Psoas muscle (tissue), 7 donors: ENCODE measurements at regions not wholly inside any gene's neighbourhood (a gene's known extent, or its start where the extent isn't known, plus 50 kb on each side); places are given as distances from the start of the nearest gene placed in this dataset.
"Not testable (repeated sequence)": the region's sequence is repeated elsewhere in the genome, so short reads cannot be mapped to it uniquely, and the experiment has no call there.

ENCODE experiments used
- ATAC-seq, 4 donors: fragments of 200-7000 bp; cut with Tn5 transposase; one replicate each; pipeline ENCODE4 v1.9.1; 2020; ENCODE audit warnings: moderate library complexity in 3 of 4, mild to moderate bottlenecking in 2 of 4
- DNase-seq, 2 donors: peaks; one replicate each; pipeline ENCODE4 v3.0.0-alpha.2; 2020
- H3K27ac ChIP-seq: fragments of 200-600 bp; one replicate; pipeline ENCODE4 v1.8.0; 2022
- H3K27me3 ChIP-seq, 3 donors: fragments of 200-600 bp in 1 of 3; one replicate each; pipeline versions ENCODE4 v1.6.1 to v1.8.0; 2013 to 2022; ENCODE audit warnings: low read length in 2 of 3, mild to moderate bottlenecking in 2 of 3, moderate library complexity in 1 of 3; ENCODE audit not compliant: insufficient read depth in 3 of 3
- H3K36me3 ChIP-seq, 2 donors: fragments of 200-600 bp in 1 of 2; one replicate each; pipeline versions ENCODE4 v1.6.1 to v1.8.0; 2013 to 2022; ENCODE audit warnings: low read depth in 1 of 2, mild to moderate bottlenecking in 1 of 2, moderate library complexity in 1 of 2; ENCODE audit not compliant: insufficient read depth in 1 of 2
- H3K4me1 ChIP-seq: fragments of 200-600 bp; one replicate; pipeline ENCODE4 v1.8.0; 2022
- H3K4me3 ChIP-seq: fragments of 200-600 bp; one replicate; pipeline ENCODE4 v1.8.0; 2022; ENCODE audit warnings: mild to moderate bottlenecking
- H3K9me3 ChIP-seq: fragments of 200-600 bp; one replicate; pipeline ENCODE4 v1.8.0; 2022
- CTCF ChIP-seq: fragments of 200-600 bp; IDR thresholded peaks from one replicate; pipeline ENCODE4 v1.8.0; 2022; ENCODE audit warnings: antibody characterized with exemption
- WGBS, 3 donors: extraction: QIAGEN DNeasy Blood & Tissue Kit; methylation state at CpG; one replicate each; pipeline versions ENCODE4 v1.1.6 to v1.1.7; 2013; 5-methylcytosine and 5-hydroxymethylcytosine counted together
- intact Hi-C, 2 donors: fragments of 100-400 bp; cut with DNase I; formaldehyde crosslinking; loops; one replicate each; pipeline versions ENCODE4 v1.11.0 to v1.14.2; 2022
- donor health status: healthy with polysubstance abuse.
- donor health status: DM: no; HTN: no; CAD: no; lungs with moderate emphysema.
- donor health status: Bipolar disorder and iron deficiency.
- donor health status: healthy.
- donor health status: DM: yes; HTN: yes; CAD: no.
- donor health status: DM: no; HTN: no; CAD: no.
- donor health status: DM: yes; HTN: yes; CAD: no.

GRCh38 chr12:47409310-47409987, 296.4 kb downstream of the RPAP3 start:
- no peak overlapping the region for H3K27ac ChIP-seq

GRCh38 chr12:47408171-47408871, 297.5 kb downstream of the RPAP3 start:
- H3K27me3 ChIP-seq: no peaks in the 10 kb centered on the region
- H3K4me3 ChIP-seq: no peak overlapping the region
- ATAC-seq: no peak
- WGBS, 3 donors: 71 to 83% (median 77%) methylated on average over 2 of the region's 2 CpGs
- no peak overlapping the region for H3K27ac ChIP-seq
- TF ChIP-seq CTCF: no peak
- H3K36me3 ChIP-seq: no peaks in the 10 kb centered on the region
- peaks cover 7% of the 10 kb centered on the region for H3K4me1 ChIP-seq
- DNase-seq: no peak
- intact Hi-C loops: loop anchor here in 1 of 2 donors (10.0 kb wide), 1 partner anchor 374 kb away; no protein-coding TSS in a partner anchor
- no peaks in the 10 kb centered on the region for H3K9me3 ChIP-seq

More at GRCh38 chr12:47409310-47409987, 296.4 kb downstream of the RPAP3 start:
- Histone ChIP-seq H3K4me1 (peaks cover 7% of the 10 kb centered on the region), H3K27me3 (no peaks in the 10 kb centered on the region), H3K4me3 (no peak overlapping the region), H3K36me3 (no peaks in the 10 kb centered on the region), H3K9me3 (no peaks in the 10 kb centered on the region)
- no peak for TF ChIP-seq CTCF
- 48 to 68% (median 51%) methylated on average over 4 of the region's 4 CpGs for WGBS, 3 donors
- no peak for ATAC-seq
- no peak for DNase-seq
- intact Hi-C loops: loop anchor here in 1 of 2 donors (10.0 kb wide), 1 partner anchor 375 kb away; no protein-coding TSS in a partner anchor

- DNase-seq (no peak), ATAC-seq (no peak)
- no peak overlapping the region for H3K27ac ChIP-seq
- H3K9me3 ChIP-seq: no peaks in the 10 kb centered on the region
- H3K4me1 ChIP-seq: peaks cover 7% of the 10 kb centered on the region
- intact Hi-C loops: loop anchor here in 1 of 2 donors (10.0 kb wide), 1 partner anchor 373 kb away; no protein-coding TSS in a partner anchor
- H3K27me3 ChIP-seq: no peaks in the 10 kb centered on the region
- no peak overlapping the region for H3K4me3 ChIP-seq
- no peaks in the 10 kb centered on the region for H3K36me3 ChIP-seq
- TF ChIP-seq CTCF: no peak
- 21 to 34% (median 33%) methylated on average over 5 of the region's 5 CpGs for WGBS, 3 donors
Observed at GRCh38 chr12:47407463-47408129, 298.2 kb downstream of the RPAP3 start.

DNA sequence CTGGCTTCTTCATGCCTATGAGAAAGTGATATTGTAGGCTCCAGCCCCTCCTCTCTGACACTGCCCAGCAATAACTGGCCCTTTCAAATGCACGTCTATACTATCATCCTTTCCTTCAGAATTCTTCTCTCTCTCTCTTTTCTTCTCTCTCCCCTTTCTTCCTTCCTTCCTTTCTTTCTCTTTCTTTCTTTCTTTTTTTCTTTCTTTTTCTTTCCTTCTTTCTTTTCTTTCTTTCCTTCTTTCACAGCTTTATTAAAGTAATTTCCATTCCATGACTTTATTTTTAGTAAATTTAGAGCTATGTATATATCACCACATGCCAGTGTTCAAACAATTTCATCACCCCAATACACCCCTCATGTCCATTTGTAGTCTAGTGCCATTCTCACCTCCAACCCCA, 302.1 kb downstream of the RPAP3 start:
- H3K27me3 ChIP-seq: no peaks in the 10 kb centered on the region
- no peak overlapping the region for H3K27ac ChIP-seq
- WGBS, 3 donors: 72 to 80% (median 80%) methylated on average over 1 of the region's 1 CpG
- TF ChIP-seq CTCF: no peak
- no peaks in the 10 kb centered on the region for H3K9me3 ChIP-seq
- peaks cover 7% of the 10 kb centered on the region for H3K4me1 ChIP-seq
- ATAC-seq (no peak), DNase-seq (no peak)
- no peaks in the 10 kb centered on the region for H3K36me3 ChIP-seq
- H3K4me3 ChIP-seq: no peak overlapping the region
- intact Hi-C loops: loop anchor here in 1 of 2 donors (10.0 kb wide), 1 partner anchor 369 kb away; no protein-coding TSS in a partner anchor

- intact Hi-C loops: loop anchor here in 1 of 2 donors (10.0 kb wide), 1 partner anchor 366 kb away; no protein-coding TSS in a partner anchor
- 34 to 54% (median 47%) methylated on average over 3 of the region's 3 CpGs for WGBS, 3 donors
- not testable (repeated sequence) for H3K27ac ChIP-seq, H3K4me3 ChIP-seq, DNase-seq, H3K4me1 ChIP-seq, H3K27me3 ChIP-seq, H3K36me3 ChIP-seq, H3K9me3 ChIP-seq, ATAC-seq
Observed at GRCh38 chr12:47401196-47401595, 304.6 kb downstream of the RPAP3 start.
